ENCODE measurements at regions not wholly inside any gene's neighbourhood (a gene's known extent, or its start where the extent isn't known, plus 50 kb on each side); places are given as distances from the start of the nearest gene placed in this dataset.

DNA sequence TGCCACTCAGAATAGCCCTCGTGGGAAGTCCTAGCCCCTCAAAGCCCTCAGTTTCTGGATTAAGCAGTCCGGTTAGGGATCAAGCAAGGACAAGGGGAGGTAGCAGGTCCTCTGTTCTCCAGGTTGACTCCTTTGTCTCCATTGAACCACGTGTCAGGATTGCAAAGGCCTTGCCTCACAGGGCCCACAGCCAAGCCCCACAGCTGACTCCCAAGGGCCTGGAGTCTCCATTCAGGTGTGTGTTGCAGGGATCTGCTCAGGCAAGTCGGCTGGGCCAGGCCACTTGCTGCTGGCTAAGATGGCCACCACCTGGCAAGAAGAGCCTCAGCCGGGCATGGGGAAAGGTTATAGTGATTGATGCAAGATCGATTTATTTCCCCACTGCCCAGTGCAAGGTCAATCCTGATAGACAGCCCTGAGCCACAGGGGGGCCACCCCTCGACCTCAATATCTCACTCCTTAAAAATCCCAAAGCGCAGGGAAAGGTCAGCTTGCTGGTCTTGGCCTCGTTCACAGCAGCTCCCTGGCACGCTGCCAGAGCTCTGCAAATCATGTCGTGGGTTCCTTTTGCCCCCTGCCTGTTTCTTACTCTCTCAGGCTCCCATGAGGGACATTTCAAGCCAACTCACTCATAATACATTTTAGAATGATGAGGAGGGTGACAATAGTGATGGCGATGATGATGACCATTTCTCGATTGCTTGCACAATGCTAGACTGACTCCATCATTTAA, 75.9 kb downstream of the EDN3 start:
- no peak overlapping the region for H3K4me3 ChIP-seq
- no peak for DNase-seq (ENCODE audit: low spot score)
- no peak overlapping the region for H3K27ac ChIP-seq
- TF ChIP-seq, protein P1, sequence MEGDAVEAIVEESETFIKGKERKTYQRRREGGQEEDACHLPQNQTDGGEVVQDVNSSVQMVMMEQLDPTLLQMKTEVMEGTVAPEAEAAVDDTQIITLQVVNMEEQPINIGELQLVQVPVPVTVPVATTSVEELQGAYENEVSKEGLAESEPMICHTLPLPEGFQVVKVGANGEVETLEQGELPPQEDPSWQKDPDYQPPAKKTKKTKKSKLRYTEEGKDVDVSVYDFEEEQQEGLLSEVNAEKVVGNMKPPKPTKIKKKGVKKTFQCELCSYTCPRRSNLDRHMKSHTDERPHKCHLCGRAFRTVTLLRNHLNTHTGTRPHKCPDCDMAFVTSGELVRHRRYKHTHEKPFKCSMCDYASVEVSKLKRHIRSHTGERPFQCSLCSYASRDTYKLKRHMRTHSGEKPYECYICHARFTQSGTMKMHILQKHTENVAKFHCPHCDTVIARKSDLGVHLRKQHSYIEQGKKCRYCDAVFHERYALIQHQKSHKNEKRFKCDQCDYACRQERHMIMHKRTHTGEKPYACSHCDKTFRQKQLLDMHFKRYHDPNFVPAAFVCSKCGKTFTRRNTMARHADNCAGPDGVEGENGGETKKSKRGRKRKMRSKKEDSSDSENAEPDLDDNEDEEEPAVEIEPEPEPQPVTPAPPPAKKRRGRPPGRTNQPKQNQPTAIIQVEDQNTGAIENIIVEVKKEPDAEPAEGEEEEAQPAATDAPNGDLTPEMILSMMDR (IDR thresholded peaks at IDR 0.05): no peak

DNA sequence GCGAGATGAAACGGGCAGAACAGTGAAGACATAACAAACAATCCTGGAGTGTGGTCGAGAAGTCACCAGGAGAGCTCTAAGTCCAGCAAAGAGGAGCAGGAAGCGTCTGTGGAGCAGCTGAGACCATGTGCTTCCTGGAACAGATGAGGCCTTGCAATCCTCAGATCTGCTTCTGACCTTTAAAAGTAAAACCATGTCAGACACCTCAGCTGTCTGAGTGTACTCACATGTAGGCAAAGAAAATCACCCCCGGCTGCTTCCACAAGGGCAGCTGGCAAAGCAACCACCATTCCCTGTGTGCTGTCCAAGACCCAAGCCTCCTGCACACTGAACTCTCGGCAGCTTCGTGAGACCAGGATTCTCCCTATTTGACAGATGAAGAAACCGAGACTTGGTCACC, 76.6 kb downstream of the EDN3 start:
- H3K27ac ChIP-seq: no peak overlapping the region
- no peak overlapping the region for H3K4me3 ChIP-seq
- TF ChIP-seq, protein P1 (IDR thresholded peaks at IDR 0.05): no peak
- no peak for DNase-seq (ENCODE audit: low spot score)

DNA sequence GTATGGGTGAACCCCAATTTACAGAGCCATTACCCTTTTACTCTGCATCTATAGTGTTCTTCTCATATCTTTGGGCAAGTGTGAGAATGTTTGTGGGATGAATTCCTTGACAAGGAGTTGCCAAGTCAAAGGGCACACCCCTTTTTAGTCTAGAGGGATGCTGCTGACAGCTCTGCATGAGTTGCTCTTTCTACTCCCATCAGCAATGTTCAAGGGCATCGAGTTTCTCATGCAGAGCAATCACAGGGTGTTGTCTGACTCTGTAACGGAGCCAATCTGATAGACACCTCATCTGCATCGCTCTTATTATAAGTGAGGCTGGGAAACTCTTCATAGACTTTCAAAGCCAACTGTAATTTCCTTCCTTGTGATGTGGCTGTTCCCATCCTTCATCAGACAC, 77.4 kb downstream of the EDN3 start:
- Histone ChIP-seq H3K27ac (no peak overlapping the region), H3K4me3 (no peak overlapping the region)
- TF ChIP-seq, protein P1 (IDR thresholded peaks at IDR 0.05): no peak
- DNase-seq (ENCODE audit: low spot score): no peak

DNA sequence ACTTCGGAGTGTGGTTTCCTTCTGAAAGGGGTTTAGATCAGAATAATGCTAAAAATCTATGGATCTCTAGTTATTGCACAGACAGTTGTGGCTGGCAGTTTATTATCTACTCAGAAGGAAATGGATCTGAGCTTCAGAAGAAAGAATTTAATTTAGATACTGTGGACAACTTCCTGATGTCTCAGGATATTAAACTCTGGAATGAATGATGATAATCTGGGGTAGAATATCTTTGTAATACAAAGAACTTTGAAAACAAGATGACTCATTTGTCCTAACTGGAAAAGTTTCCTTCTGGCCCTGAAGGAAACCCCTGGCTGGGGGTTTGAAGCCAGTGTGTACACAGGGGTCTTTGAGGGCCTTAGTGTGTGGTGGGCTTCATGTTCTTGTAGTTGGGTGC, 78.0 kb downstream of the EDN3 start:
- no peak for DNase-seq (ENCODE audit: low spot score)
- Histone ChIP-seq H3K4me3 (no peak overlapping the region), H3K27ac (no peak overlapping the region)
- TF ChIP-seq, protein P1 (IDR thresholded peaks at IDR 0.05): no peak

DNA sequence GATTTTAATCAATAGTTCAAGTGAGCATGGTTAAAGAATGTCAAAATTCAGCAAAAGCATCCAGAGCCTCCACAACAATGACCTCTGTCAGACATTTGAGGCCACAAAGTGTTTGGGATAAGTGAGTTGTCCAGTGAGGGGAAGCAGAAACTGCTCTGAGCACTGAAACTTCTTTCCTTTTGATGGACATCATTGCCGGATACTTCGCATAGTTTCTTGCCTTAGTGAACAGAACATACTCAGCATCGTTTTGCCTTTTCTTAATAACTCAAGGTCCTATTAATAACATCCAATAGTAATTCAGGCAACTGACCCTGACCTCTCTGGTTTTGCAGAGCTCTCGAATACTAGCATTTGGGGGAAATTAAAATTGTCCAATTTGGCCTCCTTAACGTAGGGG, 78.6 kb downstream of the EDN3 start:
- TF ChIP-seq, protein P1 (IDR thresholded peaks at IDR 0.05): no peak
- no peak for DNase-seq (ENCODE audit: low spot score)
- Histone ChIP-seq H3K4me3 (no peak overlapping the region), H3K27ac (no peak overlapping the region)

DNA sequence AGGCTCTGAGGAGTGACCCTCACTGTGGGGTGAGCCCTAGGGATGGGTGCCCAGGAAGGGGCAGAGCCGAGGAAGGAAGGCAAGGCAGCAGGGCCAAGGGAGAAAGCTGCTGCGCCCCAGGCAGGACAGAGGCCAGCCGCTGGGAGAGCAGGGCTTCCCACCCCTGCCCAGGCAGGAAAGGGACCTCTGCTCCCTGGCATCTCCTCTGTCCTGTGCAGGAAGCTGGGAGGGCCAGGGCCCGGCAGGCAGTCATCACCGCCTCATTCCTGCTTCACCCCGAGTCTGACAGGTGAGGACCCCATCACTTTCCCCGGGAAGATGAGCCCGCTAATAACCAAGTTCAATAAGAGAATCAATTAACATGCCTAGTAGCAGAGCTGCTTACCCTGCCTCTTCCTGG, 81.3 kb downstream of the EDN3 start:
- TF ChIP-seq, protein P1 (IDR thresholded peaks at IDR 0.05): no peak
- Histone ChIP-seq H3K27ac (no peak overlapping the region), H3K4me3 (no peak overlapping the region)
- DNase-seq (ENCODE audit: low spot score): no peak

DNA sequence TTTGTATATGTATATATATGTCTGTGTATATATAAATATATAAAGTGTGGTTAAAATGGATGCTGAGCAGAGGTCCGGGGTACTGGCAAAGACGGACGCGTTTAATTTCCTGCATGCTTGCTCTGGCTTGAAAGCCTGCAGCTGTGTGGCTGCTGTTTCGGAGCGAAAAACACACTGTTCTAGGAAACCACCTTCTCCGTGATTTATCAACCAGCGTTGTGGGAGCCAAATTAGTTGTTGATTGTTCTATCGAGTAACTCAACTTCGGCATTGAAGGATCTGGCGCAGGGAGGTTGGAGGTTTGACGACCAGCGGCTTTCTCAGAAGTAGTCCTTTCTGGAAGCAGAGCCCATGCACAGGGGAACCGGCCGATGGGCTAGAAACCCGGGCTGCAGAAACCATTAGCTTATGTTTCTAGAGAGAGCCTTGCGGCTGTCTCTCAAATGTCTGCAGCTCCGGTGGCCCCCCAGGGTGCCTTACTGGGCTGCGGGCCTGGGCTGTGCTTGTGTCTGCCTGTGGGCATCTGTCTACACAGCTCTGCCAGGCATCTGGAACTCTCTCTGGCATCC, 81.8 kb downstream of the EDN3 start:
- H3K27ac ChIP-seq: no peak overlapping the region

More for the DNA sequence above, 81.8 kb downstream of the EDN3 start:
- TF ChIP-seq, protein P1 (IDR thresholded peaks at IDR 0.05): no peak
- DNase-seq (ENCODE audit: low spot score): no peak
- no peak overlapping the region for H3K4me3 ChIP-seq

All from coronary artery (tissue), 2 donors.